HFF-Myc (cell line): ENCODE measurements at regions not wholly inside any gene's neighbourhood (a gene's known extent, or its start where the extent isn't known, plus 50 kb on each side); places are given as distances from the start of the nearest gene placed in this dataset.

Experiments used
- DNase-seq: peaks from one replicate; pipeline ENCODE4 v3.0.0-alpha.2; 2011; ENCODE audit warnings: low read depth; ENCODE audit errors: extremely low read depth
- H3K4me3 ChIP-seq: replicated peaks from 2 replicates; pipeline ENCODE4 v1.5.1; 2011; ENCODE audit warnings: low read depth, mild to moderate bottlenecking, control low read depth, low read length
- TF ChIP-seq, protein P1 (sequence below): IDR thresholded peaks from 2 replicates; pipeline ENCODE4 v1.5.1; 2012; ENCODE audit warnings: mild to moderate bottlenecking, low read depth, low read length, control low read depth; ENCODE audit errors: missing control alignments

DNA sequence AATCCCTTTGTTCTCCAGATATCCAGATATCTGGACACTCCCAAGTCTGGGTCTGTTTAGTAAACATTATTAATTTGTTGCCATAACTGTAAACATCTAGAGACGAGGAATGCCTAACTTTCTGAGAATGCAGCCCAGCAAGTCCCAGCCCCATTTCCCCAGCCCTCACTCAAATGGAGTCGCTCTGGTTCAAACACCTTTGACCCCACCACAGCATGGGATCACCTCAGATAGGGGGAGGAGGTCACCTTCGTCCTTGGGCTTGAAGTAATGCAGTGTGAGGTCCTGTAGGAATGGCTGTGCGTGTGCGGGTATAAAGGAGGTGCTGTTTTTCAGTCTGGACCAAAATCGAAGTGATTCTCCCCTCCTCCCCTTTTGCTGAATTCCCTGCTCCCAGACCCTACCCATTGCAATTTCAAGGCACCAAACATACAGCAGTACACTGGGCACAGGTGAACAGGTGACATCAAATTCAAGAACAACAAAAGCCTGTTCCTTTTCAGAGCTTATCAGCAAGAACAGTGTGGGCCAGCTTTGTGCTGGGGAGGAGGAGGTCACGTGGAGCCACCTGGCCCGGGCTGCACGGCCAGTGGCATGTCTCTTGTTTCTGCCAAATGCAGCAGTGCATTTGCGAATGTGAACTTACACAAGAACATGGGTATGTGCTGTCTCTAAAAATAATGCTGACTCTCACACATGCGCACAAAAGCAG, 57.5 kb upstream of the TRPM1 start:
- DNase-seq, result no peak
- TF ChIP-seq, protein P1, sequence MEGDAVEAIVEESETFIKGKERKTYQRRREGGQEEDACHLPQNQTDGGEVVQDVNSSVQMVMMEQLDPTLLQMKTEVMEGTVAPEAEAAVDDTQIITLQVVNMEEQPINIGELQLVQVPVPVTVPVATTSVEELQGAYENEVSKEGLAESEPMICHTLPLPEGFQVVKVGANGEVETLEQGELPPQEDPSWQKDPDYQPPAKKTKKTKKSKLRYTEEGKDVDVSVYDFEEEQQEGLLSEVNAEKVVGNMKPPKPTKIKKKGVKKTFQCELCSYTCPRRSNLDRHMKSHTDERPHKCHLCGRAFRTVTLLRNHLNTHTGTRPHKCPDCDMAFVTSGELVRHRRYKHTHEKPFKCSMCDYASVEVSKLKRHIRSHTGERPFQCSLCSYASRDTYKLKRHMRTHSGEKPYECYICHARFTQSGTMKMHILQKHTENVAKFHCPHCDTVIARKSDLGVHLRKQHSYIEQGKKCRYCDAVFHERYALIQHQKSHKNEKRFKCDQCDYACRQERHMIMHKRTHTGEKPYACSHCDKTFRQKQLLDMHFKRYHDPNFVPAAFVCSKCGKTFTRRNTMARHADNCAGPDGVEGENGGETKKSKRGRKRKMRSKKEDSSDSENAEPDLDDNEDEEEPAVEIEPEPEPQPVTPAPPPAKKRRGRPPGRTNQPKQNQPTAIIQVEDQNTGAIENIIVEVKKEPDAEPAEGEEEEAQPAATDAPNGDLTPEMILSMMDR, result no peak
- H3K4me3 ChIP-seq, result no peak overlapping the region

DNA sequence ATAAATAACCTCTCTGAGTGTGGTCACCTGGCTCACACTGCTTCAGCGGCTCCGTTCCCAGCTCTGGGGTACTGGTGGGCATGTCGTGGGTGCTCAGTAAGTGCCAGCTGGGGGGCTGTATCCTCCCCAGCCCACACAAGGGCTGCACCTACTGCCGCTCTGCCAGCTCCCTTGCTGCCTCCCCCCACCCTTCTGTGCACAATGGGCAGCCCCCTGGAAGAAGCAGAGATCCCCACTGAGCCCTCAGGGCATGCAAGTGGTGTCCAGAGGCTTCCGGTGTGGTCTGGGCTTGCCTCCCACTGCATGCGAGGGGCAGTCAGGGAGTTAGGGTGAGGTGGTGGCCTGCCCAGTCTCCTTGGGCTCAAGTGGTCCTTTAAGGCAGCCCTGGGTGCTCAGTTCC, 58.3 kb upstream of the TRPM1 start:
- TF ChIP-seq, protein P1, result no peak

DNA sequence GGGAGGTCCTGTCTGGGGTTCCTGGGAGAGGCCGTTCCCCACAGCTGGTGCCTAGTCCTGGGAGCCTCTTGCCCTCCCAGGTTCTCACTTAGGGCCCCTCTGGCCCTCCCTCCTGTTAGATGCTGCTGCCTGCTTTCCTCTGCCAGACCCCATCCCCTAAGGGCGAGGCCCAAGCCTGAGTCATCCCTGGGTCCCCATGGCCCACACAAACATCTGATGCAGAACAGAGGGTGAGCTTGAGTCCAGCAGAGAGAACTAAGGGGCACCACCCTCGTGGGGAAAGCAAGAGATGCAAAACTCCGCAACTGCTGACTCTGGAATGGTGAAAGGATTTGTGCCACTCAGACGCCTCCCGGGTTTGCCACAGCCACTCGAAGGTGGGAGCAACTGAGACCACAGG, 58.8 kb upstream of the TRPM1 start:
- TF ChIP-seq, protein P1, result no peak
- no peak overlapping the region for H3K4me3 ChIP-seq
- no peak for DNase-seq

More for the DNA sequence above, 58.3 kb upstream of the TRPM1 start:
- DNase-seq, result no peak
- no peak overlapping the region for H3K4me3 ChIP-seq

DNA sequence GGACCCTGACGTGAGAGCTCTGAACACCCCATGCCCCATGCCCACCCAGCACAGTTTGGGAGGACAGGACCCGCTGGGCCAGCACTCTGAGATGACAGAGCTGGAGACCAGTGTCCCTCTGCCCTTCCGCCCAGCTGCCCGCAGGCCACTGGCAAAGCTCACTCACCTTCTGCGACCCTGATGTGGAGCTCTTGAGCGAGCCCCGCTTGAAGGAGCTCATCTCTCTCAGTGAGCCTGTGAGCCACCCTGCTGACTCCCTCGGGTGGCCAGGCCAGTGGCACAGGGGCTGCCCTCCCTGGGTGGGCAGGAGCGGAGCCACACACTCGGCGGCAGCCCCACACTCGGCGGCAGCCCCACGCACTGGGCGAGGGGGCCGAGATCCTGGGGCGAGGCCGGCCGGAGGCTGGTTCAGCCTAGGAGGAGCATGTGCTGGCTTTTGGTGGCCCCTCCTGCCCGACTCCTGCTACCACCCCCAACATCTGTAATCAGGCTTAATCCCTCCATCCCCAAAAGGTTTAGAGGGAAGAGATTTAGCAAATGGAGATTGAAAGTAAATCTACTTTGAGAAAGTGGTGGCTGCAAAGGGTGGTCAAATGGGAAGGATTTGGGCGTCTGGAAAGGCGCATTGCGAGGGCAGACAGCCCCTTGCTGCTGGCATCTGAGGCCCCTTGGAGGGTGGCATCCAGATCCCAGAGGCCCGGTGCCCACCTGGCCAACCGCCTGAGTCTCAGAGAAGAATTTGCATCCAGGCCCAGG, 59.4 kb upstream of the TRPM1 start:
- no peak for DNase-seq
- no peak overlapping the region for H3K4me3 ChIP-seq
- TF ChIP-seq, protein P1, result no peak

DNA sequence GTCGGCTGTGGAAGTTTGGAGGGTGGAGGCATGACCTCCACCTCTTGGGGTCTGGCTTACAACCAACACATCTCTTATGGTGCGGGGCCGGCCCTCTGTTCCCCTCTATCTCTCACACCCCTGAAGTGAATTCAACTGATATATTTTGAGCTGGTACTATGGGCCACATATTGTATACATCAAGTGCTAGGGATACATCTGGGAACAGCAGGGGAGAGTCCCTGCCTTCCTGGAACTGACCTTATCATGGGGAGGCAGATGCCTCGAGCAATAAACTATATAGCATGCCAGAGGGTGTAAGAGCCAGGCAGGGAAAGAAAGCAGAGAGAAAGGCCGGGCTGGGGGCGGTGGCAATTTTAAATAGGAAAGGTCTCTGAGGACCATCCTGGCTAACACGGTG, 60.4 kb upstream of the TRPM1 start:
- TF ChIP-seq, protein P1, result no peak
- DNase-seq, result no peak
- H3K4me3 ChIP-seq, result no peak overlapping the region

DNA sequence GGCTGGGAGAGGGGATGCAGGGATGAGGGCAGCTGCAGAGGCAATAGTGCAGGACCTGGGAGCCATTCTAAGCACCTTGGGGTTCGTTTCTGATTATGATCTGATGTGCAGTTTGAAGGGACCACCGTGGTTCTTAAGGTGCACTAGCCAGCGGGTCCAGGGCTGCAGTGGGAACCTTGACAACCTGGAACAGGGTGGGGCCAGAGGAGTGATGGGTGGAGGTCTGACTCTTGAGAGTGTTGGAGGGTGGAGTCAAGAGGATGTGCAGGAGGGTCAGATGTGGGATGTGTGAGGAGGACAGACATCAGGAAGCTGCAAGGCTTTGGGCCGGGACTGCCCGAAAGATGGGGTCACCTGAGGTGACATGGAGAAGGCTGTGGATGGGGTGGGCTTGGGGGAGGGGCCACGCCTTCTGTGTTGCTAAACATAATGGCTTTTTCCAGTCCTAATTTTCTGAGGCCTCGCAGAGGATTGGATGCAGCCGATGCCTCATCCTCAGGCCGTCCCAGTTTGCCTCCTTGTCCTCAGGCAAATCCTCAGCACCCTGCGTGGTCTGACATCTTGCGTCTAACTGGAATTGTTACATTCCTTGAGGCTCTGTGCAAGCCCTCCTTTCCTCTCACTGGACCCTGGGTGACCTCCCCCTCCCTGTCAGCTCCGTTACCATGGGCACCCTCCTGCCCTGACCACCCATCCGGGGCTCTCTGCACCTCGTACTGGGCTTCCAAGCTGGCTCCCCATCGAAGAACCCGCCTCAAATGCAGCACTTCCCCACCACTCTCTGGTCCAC, 61.4 kb upstream of the TRPM1 start:
- TF ChIP-seq, protein P1, result no peak
- H3K4me3 ChIP-seq, result no peak overlapping the region
- no peak for DNase-seq
